GM23338 (cell line): ENCODE measurements at regions not wholly inside any gene's neighbourhood (a gene's known extent, or its start where the extent isn't known, plus 50 kb on each side); places are given as distances from the start of the nearest gene placed in this dataset.

Experiments used
- ATAC-seq: fragments of 200-7000 bp; cut with Tn5 transposase; 3 replicates; pipeline ENCODE4 v1.9.1; 2020
- DNase-seq: peaks from one replicate; pipeline ENCODE4 v3.0.0-alpha.2; 2015; ENCODE audit warnings: low spot score
- H2AFZ ChIP-seq: fragments of 200-600 bp; sonication (generic); 2 replicates; pipeline ENCODE4 v1.8.0; 2016; ENCODE audit warnings: antibody characterized with exemption, mild to moderate bottlenecking, moderate library complexity
- H3F3A ChIP-seq: fragments of 200-600 bp; sonication (generic); replicated peaks from 2 replicates; pipeline ENCODE4 v1.8.0; 2017; ENCODE audit warnings: antibody characterized with exemption, mixed run types, low read depth
- H3K27ac ChIP-seq: fragments of 200-600 bp; sonication (generic); 2 replicates; pipeline ENCODE4 v1.6.1; 2016; ENCODE audit warnings: low read depth
- H3K27me3 ChIP-seq: fragments of 200-600 bp; sonication (generic); 2 replicates; pipeline ENCODE4 v1.8.0; 2016; ENCODE audit warnings: mild to moderate bottlenecking, mixed run types, moderate library complexity; ENCODE audit not compliant: insufficient read depth
- H3K36me3 ChIP-seq: fragments of 200-600 bp; sonication (generic); 2 replicates; pipeline ENCODE4 v1.8.0; 2016; ENCODE audit warnings: mild to moderate bottlenecking; ENCODE audit not compliant: insufficient read depth
- H3K4me1 ChIP-seq: fragments of 200-600 bp; sonication (generic); 2 replicates; pipeline ENCODE4 v1.8.0; 2016; ENCODE audit warnings: mild to moderate bottlenecking, moderate library complexity; ENCODE audit not compliant: insufficient read depth
- H3K4me2 ChIP-seq: fragments of 200-600 bp; sonication (generic); 2 replicates; pipeline ENCODE4 v1.7.1; 2017; ENCODE audit warnings: mixed run types
- H3K4me3 ChIP-seq: fragments of 200-600 bp; sonication (generic); 2 replicates; pipeline ENCODE4 v1.6.1; 2016; ENCODE audit warnings: mixed run types
- H3K79me2 ChIP-seq: fragments of 200-600 bp; sonication (generic); replicated peaks from 2 replicates; pipeline ENCODE4 v1.8.0; 2017; ENCODE audit warnings: mild to moderate bottlenecking; ENCODE audit not compliant: insufficient read depth
- H3K9me2 ChIP-seq: fragments of 200-600 bp; sonication (generic); 2 replicates; pipeline ENCODE4 v1.8.0; 2017; ENCODE audit not compliant: insufficient read depth
- H4K20me1 ChIP-seq: fragments of 200-600 bp; sonication (generic); replicated peaks from 2 replicates; pipeline ENCODE4 v1.8.0; 2017; ENCODE audit warnings: mild to moderate bottlenecking; ENCODE audit not compliant: insufficient read depth
- H3K27ac Mint-ChIP-seq: 2 replicates; pipeline ENCODE4 v1.8.0; 2020; ENCODE audit warnings: inconsistent platforms, mild to moderate bottlenecking, moderate library complexity, mixed read lengths
- H3K27me3 Mint-ChIP-seq: 3 replicates; pipeline ENCODE4 v1.8.0; 2022; ENCODE audit warnings: low read depth, mild to moderate bottlenecking, moderate library complexity, mixed read lengths, inconsistent platforms; ENCODE audit not compliant: insufficient read depth, poor library complexity
- H3K36me3 Mint-ChIP-seq: 3 replicates; pipeline ENCODE4 v1.8.0; 2021; ENCODE audit warnings: low read depth, mild to moderate bottlenecking, inconsistent platforms, moderate library complexity, mixed read lengths
- H3K4me1 Mint-ChIP-seq: 3 replicates; pipeline ENCODE4 v1.8.0; 2020; ENCODE audit warnings: mild to moderate bottlenecking, inconsistent platforms, mixed read lengths
- H3K4me3 Mint-ChIP-seq: 3 replicates; pipeline ENCODE4 v1.8.0; 2021; ENCODE audit warnings: moderate library complexity, mild to moderate bottlenecking, inconsistent platforms, mixed read lengths
- H3K9me3 Mint-ChIP-seq: 3 replicates; pipeline ENCODE4 v1.8.0; 2020; ENCODE audit warnings: moderate library complexity, mild to moderate bottlenecking, inconsistent platforms, mixed read lengths
- CREB1 ChIP-seq: fragments of 250-450 bp; sonication (Bioruptor Pico); IDR thresholded peaks from 2 replicates; pipeline ENCODE4 v1.5.0; 2020; ENCODE audit warnings: low read depth, mild to moderate bottlenecking, moderate library complexity
- CTCF ChIP-seq, 2 experiments: fragments of 200-600 bp in 1 of 2; sonication (generic) in 1 of 2; conservative IDR thresholded peaks; 2 replicates each; pipeline versions ENCODE4 v1.5.1 to v1.6.1; 2016 to 2017; ENCODE audit warnings: antibody characterized with exemption in 2 of 2, low read depth in 2 of 2, mild to moderate bottlenecking in 2 of 2, moderate library complexity in 1 of 2
- ETS1 ChIP-seq: IDR thresholded peaks from 2 replicates; pipeline ENCODE4 v1.6.1; 2016; ENCODE audit warnings: antibody characterized with exemption
- EZH2 ChIP-seq: fragments of 200-600 bp; sonication (generic); IDR thresholded peaks from one replicate; pipeline ENCODE4 v1.8.0; 2017; ENCODE audit warnings: antibody characterized with exemption, mild to moderate bottlenecking, low read depth; ENCODE audit not compliant: unreplicated experiment
- EZH2phosphoT487 ChIP-seq: fragments of 200-600 bp; sonication (generic); IDR thresholded peaks from one replicate; pipeline ENCODE4 v1.8.1; 2018; ENCODE audit warnings: antibody characterized with exemption; ENCODE audit not compliant: unreplicated experiment
- JUNB ChIP-seq: IDR thresholded peaks from one replicate; pipeline ENCODE4 v1.6.1; 2016; ENCODE audit warnings: antibody characterized with exemption; ENCODE audit not compliant: unreplicated experiment
- NANOG ChIP-seq: IDR thresholded peaks from 2 replicates; pipeline ENCODE4 v1.6.1; 2016; ENCODE audit warnings: antibody characterized with exemption, borderline replicate concordance
- POLR2AphosphoS5 ChIP-seq: IDR thresholded peaks from 2 replicates; pipeline ENCODE4 v1.6.1; 2016; ENCODE audit warnings: antibody characterized with exemption, low read depth
- REST ChIP-seq: IDR thresholded peaks from one replicate; pipeline ENCODE4 v1.6.1; 2018; ENCODE audit warnings: antibody characterized with exemption; ENCODE audit not compliant: unreplicated experiment
- STAT1 ChIP-seq: IDR thresholded peaks from one replicate; pipeline ENCODE4 v1.6.1; 2016; ENCODE audit warnings: antibody characterized with exemption; ENCODE audit not compliant: unreplicated experiment
- ZNF114 ChIP-seq: fragments of 250-450 bp; sonication (Bioruptor Pico); IDR thresholded peaks from 2 replicates; pipeline ENCODE4 v1.5.0; 2020; ENCODE audit warnings: mild to moderate bottlenecking, moderate library complexity
- ZNF331 ChIP-seq: fragments of 250-450 bp; sonication (Bioruptor Pico); IDR thresholded peaks from 2 replicates; pipeline ENCODE4 v1.5.0; 2020; ENCODE audit warnings: low read depth, mild to moderate bottlenecking, moderate library complexity
- ZNF462 ChIP-seq: fragments of 250-450 bp; sonication (Bioruptor Pico); IDR thresholded peaks from 2 replicates; pipeline ENCODE4 v1.5.0; 2020; ENCODE audit warnings: mild to moderate bottlenecking, moderate library complexity

- H3K27me3 Mint-ChIP-seq = peaks cover 1% of the 10 kb centered on the region
- DNase-seq (no peak), ATAC-seq (no peak)
- H3F3A ChIP-seq = no peaks in the 10 kb centered on the region
- H3K4me1 ChIP-seq = no peaks in the 10 kb centered on the region
- no peaks in the 10 kb centered on the region for H3K27me3 ChIP-seq
- H3K79me2 ChIP-seq = no peaks in the 10 kb centered on the region
- no peaks in the 10 kb centered on the region for H3K9me3 Mint-ChIP-seq
- H3K27ac ChIP-seq = no peak overlapping the region
- H3K27ac Mint-ChIP-seq = no peak overlapping the region
- H3K36me3 Mint-ChIP-seq = no peaks in the 10 kb centered on the region
- TF ChIP-seq CREB1 (CRISPR knock-in tag) (no peak), POLR2AphosphoS5 (no peak), STAT1 (no peak), ZNF462 (CRISPR knock-in tag) (no peak), EZH2 (no peak), ETS1 (no peak), CTCF (conservative IDR thresholded peaks at IDR 0.05; ENCODE audit: low read depth in 2 of 2) (no peak), ZNF114 (CRISPR knock-in tag) (no peak), EZH2phosphoT487 (no peak), ZNF331 (CRISPR knock-in tag) (no peak), REST (no peak), JUNB (no peak), NANOG (no peak)
- no peaks in the 10 kb centered on the region for H3K9me2 ChIP-seq
- no peak overlapping the region for H3K4me3 ChIP-seq
- H3K4me2 ChIP-seq = no peak overlapping the region
- H4K20me1 ChIP-seq = no peaks in the 10 kb centered on the region
- H2AFZ ChIP-seq = no peak overlapping the region
- no peaks in the 10 kb centered on the region for H3K36me3 ChIP-seq
- H3K4me3 Mint-ChIP-seq = no peak overlapping the region
- H3K4me1 Mint-ChIP-seq = no peaks in the 10 kb centered on the region
Observed at GRCh38 chrX:39043838-39044550, 242.7 kb downstream of the MID1IP1 start.
